NT2/D1 (cell line): ENCODE measurements at regions not wholly inside any gene's neighbourhood (a gene's known extent, or its start where the extent isn't known, plus 50 kb on each side); places are given as distances from the start of the nearest gene placed in this dataset.

Experiments used
- DNase-seq: peaks from one replicate; pipeline ENCODE4 v3.0.0-alpha.2; 2011; ENCODE audit warnings: low read depth, low spot score
- H3K27me3 ChIP-seq: 2 replicates; pipeline ENCODE4 v1.6.0; 2011; ENCODE audit warnings: mild to moderate bottlenecking; ENCODE audit not compliant: insufficient read length, insufficient read depth
- H3K36me3 ChIP-seq: 2 replicates; pipeline ENCODE4 v1.6.1; 2011; ENCODE audit warnings: mild to moderate bottlenecking, low read length, mixed read lengths; ENCODE audit not compliant: insufficient read depth, insufficient read length
- H3K4me1 ChIP-seq: 2 replicates; pipeline ENCODE4 v1.5.1; 2011; ENCODE audit not compliant: insufficient read depth, insufficient read length
- H3K4me3 ChIP-seq: 2 replicates; pipeline ENCODE4 v1.5.1; 2011; ENCODE audit warnings: low read depth; ENCODE audit not compliant: insufficient read length
- H3K9ac ChIP-seq: 2 replicates; pipeline ENCODE4 v1.6.0; 2011; ENCODE audit warnings: low read depth; ENCODE audit not compliant: insufficient read length
- H3K9me3 ChIP-seq: 2 replicates; pipeline ENCODE4 v1.5.1; 2011; ENCODE audit warnings: mild to moderate bottlenecking, low read length; ENCODE audit not compliant: insufficient read depth
- SUZ12 ChIP-seq: IDR thresholded peaks from 2 replicates; pipeline ENCODE4 v1.6.1; 2011; ENCODE audit not compliant: insufficient read length, insufficient read depth; ENCODE audit errors: extremely low read depth
- YY1 ChIP-seq: IDR thresholded peaks from 2 replicates; pipeline ENCODE4 v1.6.1; 2011; ENCODE audit not compliant: insufficient read length, insufficient read depth
- ZNF274 ChIP-seq: IDR thresholded peaks from 2 replicates; pipeline ENCODE4 v1.6.1; 2011; ENCODE audit warnings: mild to moderate bottlenecking, low read depth, low read length

GRCh38 chr15:62558640-62559380 lies 393.7 kb upstream of the C2CD4B start:
- Histone ChIP-seq H3K9ac (no peak overlapping the region), H3K36me3 (no peaks in the 10 kb centered on the region), H3K9me3 (no peaks in the 10 kb centered on the region), H3K4me1 (peaks cover 8% of the 10 kb centered on the region), H3K4me3 (no peak overlapping the region), H3K27me3 (no peaks in the 10 kb centered on the region)
- no peak for DNase-seq
- TF ChIP-seq ZNF274, result no peak
- TF ChIP-seq SUZ12, result no peak
- no peak for TF ChIP-seq YY1

- no peak overlapping the region for H3K4me3 ChIP-seq
- TF ChIP-seq ZNF274 (no peak), SUZ12 (no peak), YY1 (no peak)
- H3K27me3 ChIP-seq, result no peaks in the 10 kb centered on the region
- peaks cover 8% of the 10 kb centered on the region for H3K4me1 ChIP-seq
- no peak overlapping the region for H3K9ac ChIP-seq
- no peaks in the 10 kb centered on the region for H3K9me3 ChIP-seq
- no peak for DNase-seq
- H3K36me3 ChIP-seq, result no peaks in the 10 kb centered on the region
Measured at GRCh38 chr15:62559381-62559733, 394.3 kb upstream of the C2CD4B start.

DNA sequence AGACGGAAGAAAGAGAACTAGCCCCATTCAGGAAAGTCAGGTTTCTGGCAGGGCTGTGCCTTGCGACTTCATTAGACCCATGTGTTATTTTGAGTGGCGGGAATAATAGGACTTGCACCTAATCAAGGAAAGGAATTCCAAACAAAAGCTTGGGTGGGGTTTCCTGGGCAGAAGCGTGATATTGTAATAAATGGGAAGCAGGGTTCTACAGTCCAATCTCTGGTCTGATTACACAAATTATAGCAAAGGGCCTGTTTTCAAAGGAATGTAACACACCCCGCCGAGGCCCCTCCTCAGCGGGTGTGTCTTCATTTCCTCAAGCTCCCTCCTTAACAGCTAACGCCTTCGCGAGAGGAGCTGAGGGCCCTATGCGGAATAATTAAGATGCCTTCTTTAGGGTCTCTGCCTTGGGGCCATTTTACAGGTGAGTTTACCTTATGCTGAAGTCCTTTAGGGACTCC lies 396.0 kb upstream of the C2CD4B start:
- no peak for TF ChIP-seq ZNF274
- no peak for TF ChIP-seq SUZ12
- TF ChIP-seq YY1, result no peak
- Histone ChIP-seq H3K9me3 (no peaks in the 10 kb centered on the region), H3K4me1 (peaks cover 8% of the 10 kb centered on the region), H3K27me3 (no peaks in the 10 kb centered on the region), H3K4me3 (no peak overlapping the region), H3K9ac (no peak overlapping the region), H3K36me3 (no peaks in the 10 kb centered on the region)
- DNase-seq, result no peak

DNA sequence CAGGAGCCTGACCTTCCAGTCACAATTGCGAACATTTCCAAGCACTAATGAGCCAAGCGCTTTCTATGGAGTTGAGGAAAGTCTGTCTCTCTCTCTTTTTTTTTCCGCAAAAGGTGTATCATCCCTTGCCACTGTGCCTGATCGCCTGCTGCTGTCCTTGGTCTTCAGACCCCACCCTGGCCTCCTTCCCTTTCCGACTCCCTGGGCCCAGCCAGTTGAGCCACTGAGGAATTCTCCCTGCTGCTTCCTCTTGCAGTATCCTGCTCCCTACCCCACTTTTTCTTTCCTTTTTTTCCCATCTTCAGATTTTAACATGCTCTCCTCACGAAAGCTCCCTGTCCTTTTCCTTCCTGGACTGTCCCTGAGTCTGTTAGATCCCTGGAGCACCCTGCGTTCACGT lies 396.5 kb upstream of the C2CD4B start:
- Histone ChIP-seq H3K4me3 (no peak overlapping the region), H3K9me3 (no peaks in the 10 kb centered on the region), H3K9ac (no peak overlapping the region), H3K36me3 (no peaks in the 10 kb centered on the region), H3K27me3 (no peaks in the 10 kb centered on the region), H3K4me1 (peaks cover 8% of the 10 kb centered on the region)
- no peak for DNase-seq
- TF ChIP-seq SUZ12 (no peak), ZNF274 (no peak), YY1 (no peak)

DNA sequence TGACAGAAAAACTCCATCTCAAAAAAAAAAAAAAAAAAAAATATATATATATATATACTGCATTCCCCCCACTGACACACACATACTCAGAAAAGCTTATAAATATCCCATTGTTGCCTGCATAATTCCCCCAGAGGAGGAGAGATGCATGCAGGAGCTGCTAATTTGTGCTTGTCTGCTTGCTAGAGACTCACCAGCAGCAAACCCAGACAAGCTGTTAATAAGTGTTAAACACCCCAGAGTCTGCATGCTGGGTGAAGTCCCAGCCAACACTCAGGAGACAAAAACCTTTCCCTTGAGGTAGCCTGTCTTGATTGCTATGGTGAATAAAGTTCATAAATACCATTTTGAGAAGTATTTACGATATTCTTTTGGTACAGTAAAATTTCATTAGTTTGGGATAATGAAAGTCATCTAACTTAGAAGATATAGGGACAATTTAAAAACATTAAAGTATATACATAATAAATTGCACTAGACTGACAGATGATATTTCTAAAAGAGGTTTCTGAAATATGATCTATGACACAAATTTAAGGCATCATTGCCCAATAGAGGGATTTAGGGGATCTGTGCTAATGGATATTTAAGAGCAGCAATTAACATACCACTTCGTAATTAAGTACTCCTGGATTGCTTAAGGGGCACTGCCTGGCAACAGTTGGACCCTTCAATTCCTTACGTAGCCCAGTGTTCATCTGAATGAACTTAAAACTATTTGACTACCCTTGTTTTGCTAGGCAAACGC lies 400.0 kb upstream of the C2CD4B start:
- Histone ChIP-seq H3K36me3 (no peaks in the 10 kb centered on the region), H3K9ac (no peak overlapping the region), H3K9me3 (no peaks in the 10 kb centered on the region), H3K4me1 (peaks cover 6% of the 10 kb centered on the region), H3K27me3 (no peaks in the 10 kb centered on the region), H3K4me3 (no peak overlapping the region)
- DNase-seq, result no peak
- TF ChIP-seq SUZ12, result no peak
- no peak for TF ChIP-seq YY1
- no peak for TF ChIP-seq ZNF274

DNA sequence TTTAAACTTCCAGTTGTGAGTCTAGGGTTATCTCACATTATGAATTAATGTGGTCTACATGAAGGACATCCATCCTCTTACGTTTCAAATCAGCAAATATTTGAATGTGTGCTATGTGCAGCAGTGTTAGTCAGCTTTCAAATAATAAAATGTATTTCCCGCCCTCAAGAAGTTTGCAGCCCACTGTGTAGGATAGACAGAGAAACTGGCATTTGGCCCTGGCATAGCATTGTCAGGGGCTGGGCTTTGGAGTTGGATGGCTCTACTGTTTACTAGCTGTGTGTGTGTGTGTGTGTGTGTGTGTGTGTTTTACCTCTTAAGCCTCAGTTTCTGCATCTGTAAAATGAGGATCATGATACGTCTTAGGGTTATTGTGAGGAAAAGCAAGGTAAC lies 400.5 kb upstream of the C2CD4B start:
- TF ChIP-seq SUZ12 (no peak), ZNF274 (no peak), YY1 (no peak)
- Histone ChIP-seq H3K9ac (no peak overlapping the region), H3K9me3 (no peaks in the 10 kb centered on the region), H3K4me3 (no peak overlapping the region), H3K4me1 (peaks cover 3% of the 10 kb centered on the region), H3K36me3 (no peaks in the 10 kb centered on the region), H3K27me3 (no peaks in the 10 kb centered on the region)
- no peak for DNase-seq

- no peak overlapping the region for H3K4me3 ChIP-seq
- H3K36me3 ChIP-seq, result no peaks in the 10 kb centered on the region
- H3K9me3 ChIP-seq, result no peaks in the 10 kb centered on the region
- no peaks in the 10 kb centered on the region for H3K27me3 ChIP-seq
- DNase-seq, result no peak
- no peak for TF ChIP-seq SUZ12
- no peak for TF ChIP-seq YY1
- TF ChIP-seq ZNF274, result no peak
- no peaks in the 10 kb centered on the region for H3K4me1 ChIP-seq
- no peak overlapping the region for H3K9ac ChIP-seq
Measured at GRCh38 chr15:62566248-62566647, 401.2 kb upstream of the C2CD4B start.
